ENCODE measurements at regions not wholly inside any gene's neighbourhood (a gene's known extent, or its start where the extent isn't known, plus 50 kb on each side); places are given as distances from the start of the nearest gene placed in this dataset.

DNA sequence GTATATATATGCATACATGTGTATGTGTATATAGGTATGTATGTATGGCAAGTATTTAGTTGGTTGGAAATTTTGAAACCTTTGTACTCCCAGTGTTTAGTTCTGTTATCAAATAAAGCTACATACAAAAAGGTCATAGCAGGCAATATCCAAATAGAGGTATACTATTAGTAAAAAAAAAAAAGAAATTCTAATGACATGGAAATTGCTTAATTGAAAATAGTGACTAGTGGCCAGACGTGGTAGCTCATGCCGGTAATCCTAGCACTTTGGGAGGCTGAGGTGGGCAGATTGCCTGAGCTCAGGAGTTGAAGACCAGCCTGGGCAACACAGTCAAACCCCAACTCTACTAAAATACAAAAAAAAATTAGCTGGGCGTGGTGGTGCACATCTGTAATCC, 351.6 kb upstream of the NR5A2 start:
- Histone ChIP-seq H3K9me3 (no peaks in the 10 kb centered on the region), H3K27ac (no peak overlapping the region), H3K4me1 (no peaks in the 10 kb centered on the region), H3K36me3 (no peaks in the 10 kb centered on the region), H3K27me3 (no peaks in the 10 kb centered on the region), H3K4me3 (no peak overlapping the region)
- TF ChIP-seq POLR2AphosphoS5 (IDR thresholded peaks at IDR 0.05; ENCODE audit: insufficient read depth in 1 of 2, low read depth in 1 of 2) (no peak), POLR2A (IDR thresholded peaks at IDR 0.05) (no peak)
- TF ChIP-seq, protein P1, sequence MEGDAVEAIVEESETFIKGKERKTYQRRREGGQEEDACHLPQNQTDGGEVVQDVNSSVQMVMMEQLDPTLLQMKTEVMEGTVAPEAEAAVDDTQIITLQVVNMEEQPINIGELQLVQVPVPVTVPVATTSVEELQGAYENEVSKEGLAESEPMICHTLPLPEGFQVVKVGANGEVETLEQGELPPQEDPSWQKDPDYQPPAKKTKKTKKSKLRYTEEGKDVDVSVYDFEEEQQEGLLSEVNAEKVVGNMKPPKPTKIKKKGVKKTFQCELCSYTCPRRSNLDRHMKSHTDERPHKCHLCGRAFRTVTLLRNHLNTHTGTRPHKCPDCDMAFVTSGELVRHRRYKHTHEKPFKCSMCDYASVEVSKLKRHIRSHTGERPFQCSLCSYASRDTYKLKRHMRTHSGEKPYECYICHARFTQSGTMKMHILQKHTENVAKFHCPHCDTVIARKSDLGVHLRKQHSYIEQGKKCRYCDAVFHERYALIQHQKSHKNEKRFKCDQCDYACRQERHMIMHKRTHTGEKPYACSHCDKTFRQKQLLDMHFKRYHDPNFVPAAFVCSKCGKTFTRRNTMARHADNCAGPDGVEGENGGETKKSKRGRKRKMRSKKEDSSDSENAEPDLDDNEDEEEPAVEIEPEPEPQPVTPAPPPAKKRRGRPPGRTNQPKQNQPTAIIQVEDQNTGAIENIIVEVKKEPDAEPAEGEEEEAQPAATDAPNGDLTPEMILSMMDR (IDR thresholded peaks at IDR 0.05), result no peak
- no peak for DNase-seq (ENCODE audit: extremely low spot score in 2 of 2)
- intact Hi-C loops (cut with DNase I), result loop anchor here (5.0 kb wide), 1 partner anchor 1026 kb away; no protein-coding TSS in a partner anchor

DNA sequence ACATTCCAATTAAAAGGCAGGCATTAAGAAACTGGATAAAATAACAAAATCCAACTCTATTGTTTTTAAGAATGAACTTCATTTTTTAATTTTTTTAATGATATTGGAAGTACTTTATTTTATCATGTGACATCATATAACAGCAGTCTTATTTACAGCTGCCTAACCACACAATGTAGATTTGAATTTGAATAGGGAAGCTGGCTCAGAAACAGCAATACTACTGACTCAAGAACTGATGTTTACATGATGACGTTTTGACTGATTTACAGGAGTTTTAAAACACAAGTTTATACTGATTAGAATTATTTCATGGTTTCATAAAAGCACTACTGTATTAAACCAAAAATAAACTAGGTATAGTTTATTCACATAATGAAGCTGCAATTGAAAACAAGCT, 348.7 kb upstream of the NR5A2 start:
- intact Hi-C loops (cut with DNase I), result loop anchor here (5.0 kb wide), 1 partner anchor 1024 kb away; no protein-coding TSS in a partner anchor

DNA sequence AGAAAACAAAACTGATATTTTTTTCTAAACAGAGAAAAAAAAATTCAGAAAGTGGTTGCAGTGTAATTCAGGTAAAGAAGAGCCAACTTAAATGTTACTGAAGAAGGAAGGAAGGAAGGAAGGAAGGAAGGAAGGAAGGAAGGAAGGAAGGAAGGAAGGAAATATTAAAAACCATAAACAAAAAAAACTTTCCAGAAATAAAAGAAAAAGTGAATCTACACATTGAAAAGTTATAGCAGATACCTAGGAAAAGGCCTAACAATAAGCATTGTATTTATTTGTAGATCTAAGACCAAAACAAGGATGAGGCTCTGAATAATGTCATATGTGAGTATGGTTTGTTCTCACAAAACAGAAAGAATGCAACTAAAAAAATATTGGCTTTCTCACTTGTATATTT, 345.4 kb upstream of the NR5A2 start:
- no peak for DNase-seq (ENCODE audit: extremely low spot score in 2 of 2)
- no peak for TF ChIP-seq POLR2A (IDR thresholded peaks at IDR 0.05)

More for the DNA sequence above, 348.7 kb upstream of the NR5A2 start:
- Histone ChIP-seq H3K36me3 (no peaks in the 10 kb centered on the region), H3K9me3 (no peaks in the 10 kb centered on the region), H3K4me3 (no peak overlapping the region), H3K27me3 (no peaks in the 10 kb centered on the region), H3K4me1 (no peaks in the 10 kb centered on the region), H3K27ac (no peak overlapping the region)
- DNase-seq (ENCODE audit: extremely low spot score in 2 of 2), result no peak
- TF ChIP-seq POLR2AphosphoS5 (IDR thresholded peaks at IDR 0.05; ENCODE audit: insufficient read depth in 1 of 2, low read depth in 1 of 2), result no peak

DNA sequence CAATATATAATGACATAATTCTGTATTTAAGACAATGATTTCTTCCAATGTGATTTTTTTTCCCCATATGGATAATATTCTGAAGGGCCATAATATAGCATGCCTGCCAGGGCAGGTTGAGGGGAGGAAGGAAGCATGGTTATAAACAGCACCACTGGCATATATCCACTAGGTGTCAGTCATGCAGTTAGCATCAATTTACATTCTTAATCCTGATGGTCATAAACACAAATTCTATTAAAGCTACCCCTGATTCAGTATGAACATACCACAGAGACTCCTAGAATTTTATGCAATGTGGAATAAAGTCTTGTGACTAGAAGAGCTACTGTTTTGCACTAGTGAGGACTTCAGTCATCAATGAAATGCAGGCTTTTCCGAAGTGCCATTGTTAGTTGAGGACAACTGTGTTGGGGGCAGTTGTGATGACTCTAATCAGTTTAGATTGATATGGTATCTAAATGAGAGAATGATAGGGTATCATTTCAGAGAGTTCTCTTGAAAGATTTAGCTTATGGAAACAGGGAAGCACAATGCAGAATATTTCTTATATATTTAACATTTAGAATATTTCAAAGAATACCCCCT, 342.7 kb upstream of the NR5A2 start:
- H3K9me3 ChIP-seq, result no peaks in the 10 kb centered on the region
- no peaks in the 10 kb centered on the region for H3K4me1 ChIP-seq
- DNase-seq (ENCODE audit: extremely low spot score in 2 of 2), result no peak
- H3K27ac ChIP-seq, result no peak overlapping the region
- TF ChIP-seq POLR2A (IDR thresholded peaks at IDR 0.05), result no peak
- TF ChIP-seq, protein P1 (IDR thresholded peaks at IDR 0.05), result peak in 1 of 3 experiments; percentile 43
- H3K4me3 ChIP-seq, result no peak overlapping the region
- no peaks in the 10 kb centered on the region for H3K27me3 ChIP-seq
- intact Hi-C loops (cut with DNase I), result no loop called here
- H3K36me3 ChIP-seq, result no peaks in the 10 kb centered on the region

More for the DNA sequence above, 345.4 kb upstream of the NR5A2 start:
- H3K27me3 ChIP-seq, result no peaks in the 10 kb centered on the region
- H3K27ac ChIP-seq, result no peak overlapping the region
- intact Hi-C loops (cut with DNase I), result no loop called here
- no peaks in the 10 kb centered on the region for H3K36me3 ChIP-seq
- no peak overlapping the region for H3K4me3 ChIP-seq
- H3K4me1 ChIP-seq, result no peaks in the 10 kb centered on the region
- no peaks in the 10 kb centered on the region for H3K9me3 ChIP-seq

DNA sequence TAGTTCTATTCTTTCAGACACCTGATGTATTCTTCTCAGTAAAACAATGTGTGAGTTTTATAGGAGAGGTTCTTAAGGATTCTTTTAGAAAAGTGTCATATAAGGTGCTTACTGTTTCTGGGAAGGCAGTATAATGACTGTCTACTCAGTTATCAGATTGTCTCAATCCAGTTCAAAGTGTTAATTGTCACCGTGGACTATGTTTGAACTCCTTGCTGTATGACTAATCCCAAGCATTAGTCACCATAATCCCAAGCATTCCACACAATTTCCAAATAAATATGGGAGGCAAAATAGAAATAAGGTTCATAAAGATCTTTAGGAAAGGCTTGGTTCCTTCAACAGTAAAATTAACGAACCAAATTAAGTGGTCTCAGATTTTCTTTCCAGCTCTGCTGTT, 342.1 kb upstream of the NR5A2 start:
- Histone ChIP-seq H3K27ac (no peak overlapping the region), H3K36me3 (no peaks in the 10 kb centered on the region), H3K27me3 (no peaks in the 10 kb centered on the region), H3K4me3 (no peak overlapping the region), H3K9me3 (no peaks in the 10 kb centered on the region), H3K4me1 (no peaks in the 10 kb centered on the region)
- intact Hi-C loops (cut with DNase I), result no loop called here
- TF ChIP-seq POLR2A (IDR thresholded peaks at IDR 0.05) (no peak), POLR2AphosphoS5 (IDR thresholded peaks at IDR 0.05; ENCODE audit: insufficient read depth in 1 of 2, low read depth in 1 of 2) (no peak)
- TF ChIP-seq, protein P1 (IDR thresholded peaks at IDR 0.05), result no peak
- no peak for DNase-seq (ENCODE audit: extremely low spot score in 2 of 2)

DNA sequence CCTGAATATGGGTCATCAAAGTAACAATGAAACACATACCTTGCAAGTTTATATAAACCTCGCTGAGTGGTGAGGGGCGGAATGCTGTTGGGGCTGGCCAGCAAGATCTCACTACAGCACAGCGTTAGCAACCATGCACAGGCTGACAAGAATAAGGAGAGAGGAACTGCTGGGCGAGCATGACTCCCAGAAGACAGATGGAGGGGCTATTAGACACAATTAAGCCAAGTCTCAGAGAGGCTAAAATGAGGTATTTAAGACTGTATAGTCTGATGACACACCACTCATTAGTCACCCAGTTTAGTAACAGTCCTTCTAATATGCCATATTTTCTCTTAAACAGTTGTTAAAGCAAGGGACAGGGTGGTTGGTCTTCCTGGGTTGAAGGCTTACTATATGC, 340.2 kb upstream of the NR5A2 start:
- TF ChIP-seq, protein P1 (IDR thresholded peaks at IDR 0.05), result no peak
- no peak for TF ChIP-seq POLR2A (IDR thresholded peaks at IDR 0.05)
- TF ChIP-seq POLR2AphosphoS5 (IDR thresholded peaks at IDR 0.05; ENCODE audit: insufficient read depth in 1 of 2, low read depth in 1 of 2), result no peak
- Histone ChIP-seq H3K27me3 (no peaks in the 10 kb centered on the region), H3K4me3 (no peak overlapping the region)

More for the DNA sequence above, 340.2 kb upstream of the NR5A2 start:
- Histone ChIP-seq H3K36me3 (no peaks in the 10 kb centered on the region), H3K27ac (no peak overlapping the region), H3K9me3 (no peaks in the 10 kb centered on the region), H3K4me1 (no peaks in the 10 kb centered on the region)
- DNase-seq (ENCODE audit: extremely low spot score in 2 of 2), result no peak
- intact Hi-C loops (cut with DNase I), result no loop called here

Data from vagina (tissue), 2 donors.